MM.1S (cell line): ENCODE measurements at regions not wholly inside any gene's neighbourhood (a gene's known extent, or its start where the extent isn't known, plus 50 kb on each side); places are given as distances from the start of the nearest gene placed in this dataset.

Experiments used
- EZH2 ChIP-seq: fragments of 300-600 bp; sonication (generic); optimal IDR thresholded peaks from 2 replicates; pipeline ENCODE3; 2017; ENCODE audit warnings: low read depth, mild to moderate bottlenecking, antibody characterized with exemption, low read length, mixed read lengths
- TF ChIP-seq, protein P1 (sequence below): fragments of 300-600 bp; sonication (generic); IDR thresholded peaks from 2 replicates; pipeline ENCODE4 v1.5.1; 2016; ENCODE audit warnings: antibody characterized with exemption, low read length, mixed read lengths

DNA sequence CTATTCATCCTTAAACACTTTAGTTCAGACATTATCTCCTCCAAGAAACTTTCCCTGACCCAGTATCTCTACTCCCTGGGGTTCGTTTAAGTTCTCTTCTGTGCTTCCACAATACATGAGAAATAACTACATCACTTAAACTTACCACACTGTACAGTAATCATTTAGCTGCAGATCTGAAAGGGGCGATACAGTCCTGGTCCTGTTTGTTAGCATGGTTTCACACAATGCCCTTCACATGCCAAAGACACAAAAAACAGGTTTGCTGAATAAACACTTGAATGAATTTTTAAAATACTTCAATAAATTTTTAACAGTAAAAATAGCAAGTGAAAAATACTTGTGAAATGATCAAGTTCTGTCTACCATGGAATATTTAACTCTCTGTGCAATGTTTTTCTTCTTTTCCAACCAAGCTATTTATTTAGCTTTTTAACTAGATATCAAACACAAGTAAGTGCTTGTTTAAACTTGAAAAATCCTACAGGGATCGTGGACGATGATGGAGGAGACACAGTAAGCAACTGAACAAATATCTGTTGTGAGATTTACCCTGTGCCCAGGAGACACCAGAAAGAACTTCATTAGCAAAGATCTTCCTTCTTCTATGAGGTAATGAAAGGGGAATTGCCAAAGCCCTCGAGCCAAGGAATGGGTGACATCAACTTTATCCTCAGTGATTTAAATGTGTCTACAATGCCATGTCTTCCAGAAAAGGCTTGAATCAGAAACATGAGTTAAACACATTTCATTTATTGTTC lies 255.6 kb upstream of the GRIP1 start:
- no peak for TF ChIP-seq EZH2
- TF ChIP-seq, protein P1, sequence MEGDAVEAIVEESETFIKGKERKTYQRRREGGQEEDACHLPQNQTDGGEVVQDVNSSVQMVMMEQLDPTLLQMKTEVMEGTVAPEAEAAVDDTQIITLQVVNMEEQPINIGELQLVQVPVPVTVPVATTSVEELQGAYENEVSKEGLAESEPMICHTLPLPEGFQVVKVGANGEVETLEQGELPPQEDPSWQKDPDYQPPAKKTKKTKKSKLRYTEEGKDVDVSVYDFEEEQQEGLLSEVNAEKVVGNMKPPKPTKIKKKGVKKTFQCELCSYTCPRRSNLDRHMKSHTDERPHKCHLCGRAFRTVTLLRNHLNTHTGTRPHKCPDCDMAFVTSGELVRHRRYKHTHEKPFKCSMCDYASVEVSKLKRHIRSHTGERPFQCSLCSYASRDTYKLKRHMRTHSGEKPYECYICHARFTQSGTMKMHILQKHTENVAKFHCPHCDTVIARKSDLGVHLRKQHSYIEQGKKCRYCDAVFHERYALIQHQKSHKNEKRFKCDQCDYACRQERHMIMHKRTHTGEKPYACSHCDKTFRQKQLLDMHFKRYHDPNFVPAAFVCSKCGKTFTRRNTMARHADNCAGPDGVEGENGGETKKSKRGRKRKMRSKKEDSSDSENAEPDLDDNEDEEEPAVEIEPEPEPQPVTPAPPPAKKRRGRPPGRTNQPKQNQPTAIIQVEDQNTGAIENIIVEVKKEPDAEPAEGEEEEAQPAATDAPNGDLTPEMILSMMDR = no peak
